Fibroblast of skin of left biceps (primary cell): ENCODE measurements at regions not wholly inside any gene's neighbourhood (a gene's known extent, or its start where the extent isn't known, plus 50 kb on each side); places are given as distances from the start of the nearest gene placed in this dataset.
"Not testable (repeated sequence)": the region's sequence is repeated elsewhere in the genome, so short reads cannot be mapped to it uniquely, and the experiment has no call there.

Source experiments
- DNase-seq, 2 experiments: peaks; one replicate each; pipeline ENCODE4 v3.0.0-alpha.2; 2013; ENCODE audit warnings: low read depth in 2 of 2

DNA sequence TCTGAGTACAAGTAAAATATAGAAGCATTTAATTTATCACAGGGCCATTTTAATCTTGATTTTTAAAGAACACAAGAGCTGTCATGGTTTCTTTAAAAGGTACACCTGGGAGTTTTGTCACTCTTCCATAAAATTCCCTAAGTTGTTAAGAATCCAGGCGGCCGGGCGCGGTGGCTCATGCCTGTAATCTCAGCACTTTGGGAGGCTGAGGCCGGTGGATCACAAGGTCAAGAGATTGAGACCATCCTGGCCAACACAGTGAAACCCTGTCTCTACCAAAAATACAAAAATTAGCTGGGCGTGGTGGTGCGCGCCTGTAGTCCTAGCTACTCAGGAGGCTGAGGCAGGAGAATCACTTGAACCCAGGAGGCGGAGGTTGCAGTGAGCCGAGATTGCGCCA lies 278.3 kb downstream of the PCDH17 start:
- DNase-seq: not testable (repeated sequence)

DNA sequence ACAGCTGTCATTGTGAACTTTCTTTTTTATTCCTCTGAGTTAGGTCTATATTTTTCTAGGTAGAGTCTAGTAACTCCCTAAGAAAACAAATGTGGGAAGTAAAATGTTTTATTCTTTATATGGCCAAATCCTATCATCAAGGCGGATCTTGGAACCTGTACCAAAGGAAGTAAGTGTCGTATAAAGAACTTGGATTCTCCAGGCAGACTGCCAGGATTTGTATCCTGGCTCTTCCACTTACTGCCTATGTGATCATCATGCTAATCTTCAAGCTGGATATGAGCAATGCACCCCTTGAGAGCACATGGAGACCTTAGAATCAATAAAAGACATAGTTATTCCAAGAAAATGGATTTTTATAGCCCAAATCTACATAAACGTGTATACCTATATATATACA lies 286.5 kb downstream of the PCDH17 start:
- no peak for DNase-seq

GRCh38 chr13:57918913-57919312 lies 287.4 kb downstream of the PCDH17 start:
- no peak for DNase-seq

GRCh38 chr13:57925250-57925649 lies 293.7 kb downstream of the PCDH17 start:
- DNase-seq: no peak

GRCh38 chr13:57925751-57926150 lies 294.2 kb downstream of the PCDH17 start:
- no peak for DNase-seq

DNA sequence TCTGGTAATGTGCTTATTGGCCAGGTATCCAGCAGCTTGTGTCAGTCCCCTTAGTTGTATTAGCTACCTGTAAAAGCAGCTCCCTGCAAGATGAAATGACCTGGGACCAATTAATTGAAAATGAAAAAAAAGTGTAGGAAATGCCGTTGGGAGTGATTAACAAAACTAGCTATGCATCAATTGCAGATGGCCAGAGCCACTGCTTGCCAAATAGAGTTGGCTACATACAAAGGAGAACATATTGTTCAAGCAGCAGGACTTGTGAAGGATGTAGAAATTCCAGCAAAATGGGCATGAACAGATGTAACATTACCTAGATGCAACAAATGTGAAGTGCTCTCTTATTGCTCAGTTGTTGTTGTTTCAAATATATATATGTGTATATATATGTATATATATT lies 300.5 kb downstream of the PCDH17 start:
- DNase-seq: no peak

- DNase-seq: no peak
These were observed 302.1 kb downstream of the PCDH17 start for GRCh38 chr13:57933606-57934005.

GRCh38 chr13:57935965-57936364 lies 304.4 kb downstream of the PCDH17 start:
- no peak for DNase-seq

- no peak for DNase-seq
These were observed 314.8 kb downstream of the PCDH17 start for GRCh38 chr13:57946361-57946760.

GRCh38 chr13:57948884-57949283 lies 317.3 kb downstream of the PCDH17 start:
- no peak for DNase-seq

GRCh38 chr13:57969951-57970350 lies 338.4 kb downstream of the PCDH17 start:
- DNase-seq: no peak

GRCh38 chr13:57970404-57970803 lies 338.9 kb downstream of the PCDH17 start:
- no peak for DNase-seq

DNA sequence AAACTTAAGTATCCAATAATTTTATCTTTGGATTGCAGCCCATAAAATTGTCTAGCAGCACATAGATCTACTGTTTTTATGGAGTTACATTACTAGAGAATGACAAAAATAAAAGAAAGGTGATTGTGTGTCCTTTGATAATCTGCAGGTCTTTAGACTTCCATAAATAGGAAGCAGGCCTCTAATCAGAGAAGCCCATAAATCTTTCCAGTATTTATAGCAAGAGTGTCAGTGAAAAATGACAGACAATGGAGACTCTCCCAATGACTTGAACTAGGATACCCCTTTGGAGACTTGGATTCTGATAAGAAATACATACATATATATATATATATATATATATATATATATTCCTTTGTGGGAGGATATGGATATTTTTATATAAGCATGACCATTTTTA lies 351.2 kb downstream of the PCDH17 start:
- DNase-seq: no peak

- DNase-seq: no peak
These were observed 356.7 kb downstream of the PCDH17 start for GRCh38 chr13:57988276-57988675.

GRCh38 chr13:57991041-57991440 lies 359.5 kb downstream of the PCDH17 start:
- DNase-seq: no peak

- DNase-seq: no peak
These were observed 360.9 kb downstream of the PCDH17 start for GRCh38 chr13:57992416-57992815.

DNA sequence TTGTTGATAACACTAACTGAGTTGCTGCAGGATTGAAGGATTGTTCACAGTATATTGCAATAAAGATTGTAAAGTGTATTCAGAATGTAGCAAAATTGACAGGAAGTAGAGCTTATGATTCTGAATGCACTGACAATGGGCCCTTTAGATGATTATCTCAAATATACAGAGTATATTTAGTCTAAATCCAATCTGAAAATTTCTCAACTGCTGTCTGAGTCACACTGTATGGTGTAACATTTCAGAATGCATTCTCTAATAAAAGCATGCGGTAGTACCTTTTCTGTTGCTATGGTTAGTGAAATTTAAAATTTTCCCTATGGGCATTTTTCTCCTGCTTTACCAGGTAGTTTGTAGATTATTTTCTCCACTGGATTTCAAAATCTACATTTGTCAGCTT lies 365.2 kb downstream of the PCDH17 start:
- peak in 1 of 2 experiments; percentile 9 for DNase-seq

DNA sequence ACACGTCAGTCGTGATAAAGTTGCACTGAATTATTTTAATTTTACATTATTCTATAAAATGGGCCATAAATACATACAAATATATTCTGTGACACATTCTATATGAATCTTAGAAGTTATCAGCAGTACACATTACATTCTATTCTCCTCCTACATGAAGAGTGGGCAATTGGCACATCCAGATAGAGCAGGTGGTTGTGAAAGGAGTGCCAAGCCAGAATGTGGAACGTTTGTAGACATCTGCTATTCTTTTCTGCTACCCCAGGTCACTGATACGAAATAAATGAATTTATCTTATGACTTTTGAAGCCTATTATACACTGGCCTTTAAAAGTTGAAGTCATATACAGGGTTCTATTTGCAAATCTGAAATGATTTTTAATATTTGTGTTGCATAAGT lies 373.2 kb downstream of the PCDH17 start:
- no peak for DNase-seq

- DNase-seq: no peak
These were observed 386.5 kb downstream of the PCDH17 start for GRCh38 chr13:58018020-58018419.

- no peak for DNase-seq
These were observed 387.3 kb downstream of the PCDH17 start for GRCh38 chr13:58018865-58019264.

DNA sequence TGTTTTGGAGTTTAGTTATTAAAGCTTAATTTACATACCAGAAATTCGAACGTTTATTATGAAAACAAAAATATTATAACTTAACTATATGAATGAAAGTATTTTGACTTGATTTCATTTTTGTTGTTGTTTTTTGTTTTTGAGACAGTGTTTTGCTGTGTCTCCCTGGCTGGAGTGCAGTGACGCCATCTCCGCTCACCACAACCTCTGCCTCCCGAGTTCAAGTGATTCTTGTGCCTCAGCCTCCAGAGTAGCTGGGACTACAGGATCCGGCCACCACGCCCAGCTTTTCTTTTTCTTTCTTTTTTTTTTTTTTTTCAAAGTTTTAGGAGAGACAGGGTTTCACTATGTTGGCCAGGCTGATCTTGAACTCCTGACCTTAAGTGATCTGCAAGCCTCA lies 392.6 kb downstream of the PCDH17 start:
- no peak for DNase-seq

GRCh38 chr13:58025821-58026220 lies 394.3 kb downstream of the PCDH17 start:
- DNase-seq: no peak

DNA sequence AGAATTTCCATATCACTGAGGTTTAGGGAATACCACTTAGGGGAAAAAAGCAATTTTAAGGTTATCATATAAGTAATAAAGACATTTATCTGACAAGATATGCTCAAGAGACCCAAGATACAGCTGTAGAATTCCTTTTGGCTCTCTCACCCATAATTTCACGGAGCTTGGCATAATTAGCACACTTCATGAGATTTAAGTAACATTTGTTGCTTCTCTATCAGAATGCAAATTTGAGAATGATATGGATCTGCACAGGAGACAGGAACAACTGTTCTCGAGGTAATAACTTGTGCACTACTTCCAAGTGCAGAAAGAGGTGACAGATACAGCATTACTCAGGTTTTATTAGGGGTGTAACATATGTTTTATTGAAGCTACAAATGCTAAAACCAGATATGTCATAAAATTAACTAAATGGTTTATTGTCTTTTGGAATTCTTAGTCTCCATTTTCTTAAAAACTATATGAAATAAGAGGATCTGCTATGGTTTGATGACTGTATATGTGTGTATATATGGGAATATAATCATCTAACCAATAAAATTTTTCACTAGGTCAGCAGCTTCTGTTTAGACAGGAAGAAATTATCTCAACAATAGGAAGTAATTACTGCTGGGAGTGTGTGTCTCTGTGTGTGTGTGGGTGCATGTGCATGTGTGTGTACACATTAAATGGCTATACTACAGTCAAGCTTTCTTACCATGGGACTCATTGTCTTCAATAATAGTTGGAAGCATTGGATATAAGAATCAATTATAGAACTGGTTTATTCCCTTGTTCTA lies 401.3 kb downstream of the PCDH17 start:
- no peak for DNase-seq

DNA sequence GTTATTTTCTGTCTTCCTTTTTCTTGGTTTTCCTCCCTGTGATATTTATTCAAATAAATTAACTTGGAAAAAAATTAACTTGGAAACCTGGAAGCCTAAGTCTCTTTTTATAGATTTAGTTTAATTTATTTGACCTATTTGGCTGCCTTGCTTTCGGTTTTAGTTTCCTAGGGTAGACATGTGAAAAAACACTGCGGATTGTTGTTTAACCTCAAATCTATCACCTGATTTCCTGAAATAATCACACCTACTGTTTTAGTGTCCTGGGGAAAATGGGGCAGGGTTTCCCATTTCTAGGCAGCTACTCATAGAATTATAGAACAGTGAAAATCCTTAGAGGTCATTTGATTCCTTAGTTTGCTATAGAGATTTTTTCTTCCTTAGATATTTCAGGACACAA lies 412.4 kb downstream of the PCDH17 start:
- no peak for DNase-seq
